ENCODE measurements at regions not wholly inside any gene's neighbourhood (a gene's known extent, or its start where the extent isn't known, plus 50 kb on each side); places are given as distances from the start of the nearest gene placed in this dataset.

DNA sequence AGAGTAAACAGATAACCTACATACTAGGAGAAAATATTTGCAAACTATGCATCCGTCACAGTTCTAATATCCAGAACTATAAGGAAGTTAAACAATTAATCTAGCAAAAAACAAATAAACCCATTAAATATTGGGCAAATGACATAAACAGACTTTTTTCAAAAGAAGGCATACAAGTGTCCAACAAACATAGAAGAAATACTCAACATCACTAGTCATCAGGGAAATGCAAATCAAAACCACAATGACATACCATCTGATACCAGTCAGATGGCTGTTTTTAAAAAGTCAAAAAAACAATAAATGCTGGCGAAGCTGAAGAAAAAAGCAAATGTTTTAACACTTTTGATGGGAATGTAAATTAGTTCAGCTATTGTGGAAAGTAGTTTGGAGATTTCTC lies 1117.7 kb upstream of the MAP3K7 start:
- H3K27ac Mint-ChIP-seq, result no peak overlapping the region
- no peak overlapping the region for H3K27ac ChIP-seq (ENCODE audit: low read depth in 1 of 2, low read length in 2 of 2)
- TF ChIP-seq, protein P1, sequence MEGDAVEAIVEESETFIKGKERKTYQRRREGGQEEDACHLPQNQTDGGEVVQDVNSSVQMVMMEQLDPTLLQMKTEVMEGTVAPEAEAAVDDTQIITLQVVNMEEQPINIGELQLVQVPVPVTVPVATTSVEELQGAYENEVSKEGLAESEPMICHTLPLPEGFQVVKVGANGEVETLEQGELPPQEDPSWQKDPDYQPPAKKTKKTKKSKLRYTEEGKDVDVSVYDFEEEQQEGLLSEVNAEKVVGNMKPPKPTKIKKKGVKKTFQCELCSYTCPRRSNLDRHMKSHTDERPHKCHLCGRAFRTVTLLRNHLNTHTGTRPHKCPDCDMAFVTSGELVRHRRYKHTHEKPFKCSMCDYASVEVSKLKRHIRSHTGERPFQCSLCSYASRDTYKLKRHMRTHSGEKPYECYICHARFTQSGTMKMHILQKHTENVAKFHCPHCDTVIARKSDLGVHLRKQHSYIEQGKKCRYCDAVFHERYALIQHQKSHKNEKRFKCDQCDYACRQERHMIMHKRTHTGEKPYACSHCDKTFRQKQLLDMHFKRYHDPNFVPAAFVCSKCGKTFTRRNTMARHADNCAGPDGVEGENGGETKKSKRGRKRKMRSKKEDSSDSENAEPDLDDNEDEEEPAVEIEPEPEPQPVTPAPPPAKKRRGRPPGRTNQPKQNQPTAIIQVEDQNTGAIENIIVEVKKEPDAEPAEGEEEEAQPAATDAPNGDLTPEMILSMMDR (IDR thresholded peaks at IDR 0.05), result no peak
- WGBS (ENCODE audit: insufficient coverage), result no CpG with 5 or more reads among the region's 2 CpGs
- H3K4me3 ChIP-seq (replicated peaks in 1 of 3; ENCODE audit: low read depth in 2 of 3, low read length in 3 of 3), result no peak overlapping the region
- no peaks in the 10 kb centered on the region for H3K36me3 Mint-ChIP-seq
- no peaks in the 10 kb centered on the region for H3K27me3 ChIP-seq (ENCODE audit: control insufficient read depth in 2 of 2, insufficient read depth in 2 of 2, low read length in 2 of 2)
- H3K79me2 ChIP-seq (ENCODE audit: insufficient read depth, low read length), result no peaks in the 10 kb centered on the region
- H3K27me3 Mint-ChIP-seq (ENCODE audit: low read depth in 3 of 3), result no peaks in the 10 kb centered on the region
- no peaks in the 10 kb centered on the region for H3K4me1 Mint-ChIP-seq
- no peak overlapping the region for H3K4me3 Mint-ChIP-seq
- H2AFZ ChIP-seq (ENCODE audit: insufficient read depth, low read depth, low read length, poor library complexity, severe bottlenecking), result no peak overlapping the region
- peaks cover 4 to 10% of the 10 kb centered on the region in 2 donors for H3K9me3 ChIP-seq (replicated peaks in 1 of 2; ENCODE audit: control insufficient read depth in 1 of 2, insufficient read depth in 1 of 2, low read length in 2 of 2)
- intact Hi-C loops (cut with micrococcal nuclease), result no loop called here
- H4K20me1 ChIP-seq (ENCODE audit: insufficient read depth, low read length), result no peaks in the 10 kb centered on the region
- no peak overlapping the region for H3K4me2 ChIP-seq (replicated peaks; ENCODE audit: extremely low read depth, low read length, poor library complexity, severe bottlenecking)
- peaks cover 0 to 4% (median 2%) of the 10 kb centered on the region in 7 donors for H3K9me3 Mint-ChIP-seq
- no peak for DNase-seq
- no peaks in the 10 kb centered on the region for H3K36me3 ChIP-seq (replicated peaks in 1 of 2; ENCODE audit: control insufficient read depth in 1 of 2, insufficient read depth in 2 of 2, low read length in 2 of 2)
- H3K9ac ChIP-seq (ENCODE audit: insufficient read depth, low read length, poor library complexity, severe bottlenecking), result no peak overlapping the region
- H3K4me1 ChIP-seq (ENCODE audit: control insufficient read depth in 1 of 2, insufficient read depth in 2 of 2, low read length in 2 of 2), result no peaks in the 10 kb centered on the region

DNA sequence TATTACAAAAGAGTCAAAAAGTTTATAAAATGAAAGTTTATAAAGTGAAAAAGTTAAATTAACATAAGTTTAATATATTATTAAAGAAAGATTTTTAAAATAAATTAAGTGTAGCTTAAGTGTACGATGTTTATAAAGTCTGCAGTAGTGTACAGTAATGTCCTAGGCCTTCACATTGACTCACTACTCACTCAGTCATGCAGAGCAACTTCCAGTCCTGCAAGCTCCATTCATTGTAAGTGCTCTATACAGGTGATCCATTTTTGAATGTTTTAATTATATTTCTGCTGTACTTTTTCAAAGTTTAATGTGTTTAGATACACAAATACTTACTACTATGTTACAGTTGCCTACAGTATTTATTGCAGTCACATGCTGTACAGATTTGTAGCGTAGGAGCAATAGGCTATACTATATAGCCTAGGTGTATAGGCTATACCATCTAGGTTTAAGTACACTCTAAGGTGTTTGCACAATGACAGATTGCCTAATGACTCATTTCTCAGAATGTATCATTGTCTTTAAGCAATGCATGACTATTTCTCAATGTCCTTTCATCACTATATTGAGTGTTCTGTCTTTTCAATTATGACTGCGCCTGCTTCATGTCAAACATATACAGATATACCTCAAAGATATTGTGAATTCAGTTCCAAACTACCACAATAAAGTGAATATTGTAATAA lies 1110.3 kb upstream of the MAP3K7 start:
- Histone ChIP-seq H3K9me3 (replicated peaks in 1 of 2; ENCODE audit: control insufficient read depth in 1 of 2, insufficient read depth in 1 of 2, low read length in 2 of 2) (peaks cover 4 to 6% of the 10 kb centered on the region in 2 donors), H3K4me2 (replicated peaks; ENCODE audit: extremely low read depth, low read length, poor library complexity, severe bottlenecking) (no peak overlapping the region), H2AFZ (ENCODE audit: insufficient read depth, low read depth, low read length, poor library complexity, severe bottlenecking) (no peak overlapping the region), H3K79me2 (ENCODE audit: insufficient read depth, low read length) (no peaks in the 10 kb centered on the region), H3K27ac (ENCODE audit: low read depth in 1 of 2, low read length in 2 of 2) (no peak overlapping the region), H3K27me3 (ENCODE audit: control insufficient read depth in 2 of 2, insufficient read depth in 2 of 2, low read length in 2 of 2) (no peaks in the 10 kb centered on the region), H3K4me3 (replicated peaks in 1 of 3; ENCODE audit: low read depth in 2 of 3, low read length in 3 of 3) (no peak overlapping the region), H3K36me3 (replicated peaks in 1 of 2; ENCODE audit: control insufficient read depth in 1 of 2, insufficient read depth in 2 of 2, low read length in 2 of 2) (no peaks in the 10 kb centered on the region), H4K20me1 (ENCODE audit: insufficient read depth, low read length) (no peaks in the 10 kb centered on the region), H3K9ac (ENCODE audit: insufficient read depth, low read length, poor library complexity, severe bottlenecking) (no peak overlapping the region), H3K4me1 (ENCODE audit: control insufficient read depth in 1 of 2, insufficient read depth in 2 of 2, low read length in 2 of 2) (no peaks in the 10 kb centered on the region)
- TF ChIP-seq, protein P1 (IDR thresholded peaks at IDR 0.05), result no peak
- DNase-seq, result no peak
- Mint-ChIP-seq H3K27ac (no peak overlapping the region), H3K27me3 (ENCODE audit: low read depth in 3 of 3) (no peaks in the 10 kb centered on the region), H3K4me1 (no peaks in the 10 kb centered on the region), H3K9me3 (peaks cover 0 to 4% (median 2%) of the 10 kb centered on the region in 7 donors), H3K36me3 (no peaks in the 10 kb centered on the region), H3K4me3 (no peak overlapping the region)
- intact Hi-C loops (cut with micrococcal nuclease), result no loop called here
- no CpG with 5 or more reads among the region's 3 CpGs for whole genome bisulfite sequencing (ENCODE audit: insufficient coverage)
